Omental fat pad (tissue), 3 donors: ENCODE measurements at regions not wholly inside any gene's neighbourhood (a gene's known extent, or its start where the extent isn't known, plus 50 kb on each side); places are given as distances from the start of the nearest gene placed in this dataset.
"Not testable (repeated sequence)": the region's sequence is repeated elsewhere in the genome, so short reads cannot be mapped to it uniquely, and the experiment has no call there.

Experiments used
- ATAC-seq: fragments of 150-250 bp; one replicate; pipeline ENCODE4 v1.9.1; 2016; ENCODE audit warnings: mild to moderate bottlenecking, moderate library complexity; ENCODE audit not compliant: low FRiP score
- DNase-seq: peaks from one replicate; pipeline ENCODE4 v3.0.0-alpha.2; 2019; ENCODE audit warnings: low spot score
- TF ChIP-seq, protein P1 (sequence below), 3 donors: fragments of 450-650 bp; IDR thresholded peaks; one replicate each; pipeline ENCODE4 v1.5.1; 2016 to 2017; ENCODE audit warnings: antibody characterized with exemption in 3 of 3, mild to moderate bottlenecking in 3 of 3, moderate library complexity in 2 of 3

DNA sequence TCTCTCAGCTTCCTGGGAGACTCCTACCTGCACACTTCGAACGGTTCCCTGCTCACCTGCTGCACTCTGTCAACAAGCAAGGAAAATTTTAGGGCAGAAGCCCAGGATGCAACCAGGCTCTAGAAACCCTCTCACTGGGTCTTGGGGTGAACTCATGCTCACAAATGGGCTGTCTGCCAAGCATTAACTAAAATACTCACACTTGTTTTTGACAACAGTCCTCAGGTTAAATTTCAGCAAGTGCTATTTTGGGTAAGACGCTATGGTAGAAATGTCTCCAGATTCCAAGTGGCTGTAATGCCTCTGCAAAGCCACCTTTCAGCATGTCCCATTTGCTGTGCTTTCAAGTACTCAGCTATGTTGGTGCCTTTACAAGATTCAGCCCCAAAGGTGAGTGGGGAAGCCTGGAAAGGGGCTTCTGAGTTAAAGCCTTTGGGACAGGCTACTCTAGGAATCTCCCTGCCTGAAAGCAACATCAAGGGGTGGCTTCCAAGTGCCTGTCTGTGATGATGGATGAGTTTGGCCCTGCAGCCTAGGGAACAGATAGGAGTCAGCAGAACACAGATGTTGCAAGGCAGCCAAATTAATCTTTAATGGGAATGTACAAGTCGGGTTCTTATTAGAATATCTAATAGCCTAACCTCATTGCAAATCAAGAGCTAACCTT, 211.9 kb upstream of the SPAG17 start:
- TF ChIP-seq, protein P1, sequence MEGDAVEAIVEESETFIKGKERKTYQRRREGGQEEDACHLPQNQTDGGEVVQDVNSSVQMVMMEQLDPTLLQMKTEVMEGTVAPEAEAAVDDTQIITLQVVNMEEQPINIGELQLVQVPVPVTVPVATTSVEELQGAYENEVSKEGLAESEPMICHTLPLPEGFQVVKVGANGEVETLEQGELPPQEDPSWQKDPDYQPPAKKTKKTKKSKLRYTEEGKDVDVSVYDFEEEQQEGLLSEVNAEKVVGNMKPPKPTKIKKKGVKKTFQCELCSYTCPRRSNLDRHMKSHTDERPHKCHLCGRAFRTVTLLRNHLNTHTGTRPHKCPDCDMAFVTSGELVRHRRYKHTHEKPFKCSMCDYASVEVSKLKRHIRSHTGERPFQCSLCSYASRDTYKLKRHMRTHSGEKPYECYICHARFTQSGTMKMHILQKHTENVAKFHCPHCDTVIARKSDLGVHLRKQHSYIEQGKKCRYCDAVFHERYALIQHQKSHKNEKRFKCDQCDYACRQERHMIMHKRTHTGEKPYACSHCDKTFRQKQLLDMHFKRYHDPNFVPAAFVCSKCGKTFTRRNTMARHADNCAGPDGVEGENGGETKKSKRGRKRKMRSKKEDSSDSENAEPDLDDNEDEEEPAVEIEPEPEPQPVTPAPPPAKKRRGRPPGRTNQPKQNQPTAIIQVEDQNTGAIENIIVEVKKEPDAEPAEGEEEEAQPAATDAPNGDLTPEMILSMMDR (IDR thresholded peaks at IDR 0.05): no peak
- DNase-seq (no peak), ATAC-seq (peak; percentile 80)

DNA sequence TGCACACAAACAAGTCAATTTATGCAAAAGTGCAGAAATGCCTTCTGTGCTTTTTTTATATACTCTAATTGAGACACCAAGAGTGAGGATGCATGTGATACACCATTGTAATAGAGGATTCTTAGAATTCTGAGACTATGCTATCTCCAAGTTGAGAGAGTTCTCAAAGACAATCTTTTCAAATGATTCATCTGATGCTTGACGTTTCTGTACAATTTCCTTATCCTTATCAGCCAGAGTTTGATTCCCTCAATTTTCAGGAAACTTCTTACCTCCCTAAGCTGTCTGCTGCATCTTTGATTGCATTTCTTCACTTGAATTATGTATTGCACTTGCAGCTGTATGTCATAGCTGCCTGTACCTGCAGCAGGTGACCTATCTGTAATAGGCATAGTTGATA, 211.3 kb upstream of the SPAG17 start:
- TF ChIP-seq, protein P1 (IDR thresholded peaks at IDR 0.05): no peak
- DNase-seq: no peak
- no peak for ATAC-seq

DNA sequence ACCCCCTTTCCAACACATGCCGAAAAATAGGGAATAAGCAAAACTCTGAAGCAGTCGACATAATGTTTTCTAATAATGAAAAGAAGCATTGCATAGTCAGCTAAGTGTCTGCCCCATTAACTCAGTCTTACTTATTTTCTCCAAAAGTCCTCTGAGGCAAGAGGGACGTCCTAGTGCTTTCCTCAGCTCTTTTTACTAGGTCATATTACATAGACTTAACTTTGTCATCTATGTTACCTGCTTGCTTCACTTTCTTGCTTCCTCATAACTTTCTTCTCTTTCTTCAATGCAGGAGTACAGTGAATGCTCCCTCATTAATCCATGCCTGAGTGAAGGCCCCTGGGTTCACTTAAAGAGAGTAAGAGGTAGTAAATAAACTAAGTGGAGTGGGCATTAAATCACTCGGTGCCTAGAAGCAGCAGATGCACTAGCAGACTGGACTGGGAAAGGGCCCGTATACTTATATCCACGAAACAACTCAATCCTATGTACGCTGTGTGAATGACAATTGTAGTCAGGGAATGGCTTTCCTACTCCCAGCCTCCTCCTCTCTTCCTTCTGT, 210.5 kb upstream of the SPAG17 start:
- DNase-seq (no peak), ATAC-seq (no peak)
- TF ChIP-seq, protein P1 (IDR thresholded peaks at IDR 0.05): no peak

DNA sequence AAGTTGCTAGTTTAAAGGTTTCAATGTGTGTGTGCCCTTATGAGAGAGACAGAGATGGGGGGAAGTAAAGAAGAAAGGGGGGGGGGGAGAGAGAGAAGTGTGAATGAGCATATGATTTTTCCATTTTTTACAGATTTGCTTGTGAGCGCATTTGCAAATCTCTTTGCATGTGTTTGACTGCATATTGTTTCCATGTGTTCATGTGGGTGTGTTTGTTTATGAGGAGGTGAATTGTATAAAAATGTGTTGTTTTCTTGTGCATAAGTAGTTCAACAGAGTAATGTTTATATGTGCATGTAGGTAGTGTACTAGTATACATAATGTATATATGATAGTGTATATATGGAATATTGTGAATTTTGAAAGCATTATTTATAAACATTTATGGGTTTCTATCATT, 205.9 kb upstream of the SPAG17 start:
- ATAC-seq (no peak), DNase-seq (no peak)
- TF ChIP-seq, protein P1 (IDR thresholded peaks at IDR 0.05): no peak

DNA sequence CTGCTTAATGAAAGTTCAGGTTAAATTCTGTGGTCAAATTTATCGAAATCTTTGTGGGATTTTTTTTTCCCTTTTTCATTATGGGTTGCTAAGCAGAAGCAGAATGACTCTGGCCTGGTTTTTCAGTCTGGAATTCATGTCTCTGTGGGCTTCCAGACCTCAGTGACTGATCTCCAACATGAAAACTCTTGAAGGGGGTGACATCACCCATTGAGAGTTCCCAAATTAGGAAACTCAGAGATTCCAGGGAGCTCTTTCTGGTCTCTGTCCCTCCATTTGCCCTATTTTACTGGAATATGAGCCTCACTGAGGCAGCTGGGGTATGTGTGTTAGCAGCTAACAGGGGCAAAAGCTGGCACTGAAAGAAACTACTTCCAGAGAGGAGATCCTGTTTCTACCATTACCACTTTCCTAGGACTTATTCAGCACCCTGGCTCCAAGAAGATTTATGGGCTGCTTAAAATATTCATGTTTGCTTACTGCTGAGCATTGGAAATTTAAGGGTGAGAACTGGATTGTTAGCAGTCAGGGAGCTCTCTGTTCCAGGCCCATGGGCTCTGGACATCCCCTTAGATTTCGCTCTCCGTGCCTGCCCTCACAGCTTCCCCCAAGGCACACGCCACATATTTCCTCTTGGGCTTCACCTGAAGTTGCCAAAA, 203.4 kb upstream of the SPAG17 start:
- DNase-seq (no peak), ATAC-seq (no peak)
- TF ChIP-seq, protein P1 (IDR thresholded peaks at IDR 0.05): no peak

DNA sequence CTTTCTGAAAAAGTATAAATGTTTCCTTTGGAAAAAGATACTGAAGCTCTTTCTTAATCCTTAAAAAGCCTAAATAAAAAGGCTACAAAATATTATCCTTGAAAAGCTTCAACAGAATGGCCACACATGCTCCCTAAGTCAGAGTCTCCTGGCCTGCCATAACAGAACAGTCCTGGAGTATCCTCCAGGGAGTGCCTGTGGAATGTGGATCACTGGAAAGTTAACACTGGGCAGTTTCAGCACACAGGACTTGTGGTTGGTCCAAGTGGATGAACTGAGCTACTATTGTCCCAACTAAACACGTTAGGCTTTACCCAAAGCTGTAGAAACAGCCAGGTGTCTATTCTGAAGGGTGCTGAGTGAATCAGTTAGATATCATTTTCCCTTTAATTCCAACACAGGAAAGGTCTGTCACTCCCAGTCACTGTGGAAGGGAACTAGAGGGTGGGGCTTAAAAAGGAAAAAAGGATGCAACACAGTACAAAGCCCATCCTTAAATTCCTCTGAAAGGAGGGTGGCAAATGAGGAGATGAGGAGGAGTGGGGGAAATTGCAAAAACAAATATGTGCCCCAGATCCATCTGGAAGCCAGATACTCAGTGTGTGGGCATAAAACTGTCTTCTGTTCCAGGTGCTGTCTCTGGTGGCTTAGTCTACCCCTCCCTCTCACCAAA, 196.3 kb upstream of the SPAG17 start:
- ATAC-seq: no peak

DNA sequence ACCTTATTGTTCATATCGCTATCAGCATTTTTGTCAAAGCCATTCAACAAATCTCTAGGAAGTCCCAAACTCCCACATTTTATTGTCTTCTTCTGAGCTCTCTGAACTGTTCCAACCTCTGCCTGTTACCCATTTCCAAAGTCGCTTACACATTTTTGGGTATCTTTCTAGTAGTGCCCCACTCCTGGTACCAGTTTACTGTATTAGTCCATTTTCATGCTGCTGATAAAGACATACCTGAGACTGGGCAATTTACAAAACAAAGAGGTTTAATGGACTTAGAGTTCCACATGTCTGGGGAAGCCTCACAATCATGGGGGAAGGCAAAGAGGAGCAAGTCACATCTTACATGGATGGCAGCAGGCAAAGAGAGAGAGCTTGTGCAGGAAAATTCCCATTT, 192.2 kb upstream of the SPAG17 start:
- DNase-seq, ATAC-seq: not testable (repeated sequence)

More for the DNA sequence above, 196.3 kb upstream of the SPAG17 start:
- TF ChIP-seq, protein P1 (IDR thresholded peaks at IDR 0.05): no peak
- no peak for DNase-seq
